ENCODE measurements at regions not wholly inside any gene's neighbourhood (a gene's known extent, or its start where the extent isn't known, plus 50 kb on each side); places are given as distances from the start of the nearest gene placed in this dataset.
"Not testable (repeated sequence)": the region's sequence is repeated elsewhere in the genome, so short reads cannot be mapped to it uniquely, and the experiment has no call there.

DNA sequence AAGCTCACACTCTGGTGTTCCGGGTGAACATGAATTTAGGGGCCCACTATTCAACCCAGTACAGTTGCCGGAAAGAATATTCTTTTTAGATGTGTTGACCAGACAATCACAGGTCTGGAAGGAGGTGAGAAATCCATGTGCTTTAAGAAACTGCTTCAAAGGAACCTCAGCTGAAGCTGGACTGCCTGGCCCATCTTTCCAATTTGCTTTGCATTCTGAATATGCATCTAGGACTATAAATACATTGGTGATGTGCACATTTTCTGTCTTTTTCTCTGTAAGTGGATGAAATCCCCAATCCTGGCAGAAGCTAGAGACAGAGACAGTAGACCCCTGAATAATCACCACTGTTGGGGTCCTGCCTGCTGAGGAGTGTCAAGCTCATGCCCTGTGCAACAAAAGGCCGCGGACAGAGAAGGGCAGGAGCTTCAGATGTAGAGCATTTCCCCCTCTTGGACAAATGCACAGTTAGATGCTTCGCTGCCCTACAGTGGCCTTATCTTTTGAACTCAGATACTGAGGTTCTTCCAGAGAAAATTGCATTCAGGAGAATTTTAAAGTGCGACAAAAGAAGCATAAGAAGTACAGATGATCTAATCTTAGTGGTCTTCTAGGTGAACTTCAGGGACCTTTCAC lies 368.3 kb downstream of the SFMBT2 start:
- Histone ChIP-seq H3K4me3 (ENCODE audit: low read length) (no peak overlapping the region), H3K4me1 (ENCODE audit: control insufficient read depth, insufficient read depth, low read length) (no peaks in the 10 kb centered on the region), H3K9me3 (ENCODE audit: control insufficient read depth, low read depth, low read length) (no peaks in the 10 kb centered on the region), H3K36me3 (ENCODE audit: control insufficient read depth, insufficient read depth, low read length) (no peaks in the 10 kb centered on the region), H3K27ac (ENCODE audit: low read length) (no peak overlapping the region), H3K27me3 (ENCODE audit: control insufficient read depth, insufficient read depth, low read length) (no peaks in the 10 kb centered on the region)
- no CpG with 5 or more reads among the region's 6 CpGs for WGBS (ENCODE audit: insufficient coverage, low lambda C conversion rate)
- DNase-seq: no peak

GRCh38 chr10:7042000-7042399 lies 368.8 kb downstream of the SFMBT2 start:
- Histone ChIP-seq H3K4me1 (ENCODE audit: control insufficient read depth, insufficient read depth, low read length) (no peaks in the 10 kb centered on the region), H3K36me3 (ENCODE audit: control insufficient read depth, insufficient read depth, low read length) (no peaks in the 10 kb centered on the region), H3K4me3 (ENCODE audit: low read length) (no peak overlapping the region), H3K27ac (ENCODE audit: low read length) (no peak overlapping the region), H3K27me3 (ENCODE audit: control insufficient read depth, insufficient read depth, low read length) (no peaks in the 10 kb centered on the region), H3K9me3 (ENCODE audit: control insufficient read depth, low read depth, low read length) (no peaks in the 10 kb centered on the region)
- WGBS (ENCODE audit: insufficient coverage, low lambda C conversion rate): no CpG with 5 or more reads among the region's 4 CpGs
- DNase-seq: no peak

DNA sequence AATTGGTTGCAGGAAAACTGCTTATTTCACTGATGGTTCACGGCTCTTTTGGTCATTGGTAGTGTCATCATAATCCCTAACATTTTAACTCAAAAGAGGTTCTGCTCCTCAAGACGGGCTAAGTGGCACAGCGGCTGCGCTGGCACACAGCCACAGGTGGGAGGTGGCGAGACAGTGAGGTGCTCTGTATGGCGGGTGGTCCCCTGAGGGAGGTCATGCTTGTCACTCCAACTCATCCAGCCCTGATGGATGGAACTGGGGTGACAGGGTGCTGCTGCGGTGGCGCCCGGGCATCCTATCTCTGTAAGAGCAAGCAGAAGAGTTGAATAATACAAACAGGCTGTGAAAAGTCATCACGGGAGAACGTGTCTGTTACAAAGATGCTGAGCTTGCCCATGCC lies 370.2 kb downstream of the SFMBT2 start:
- Histone ChIP-seq H3K4me3 (ENCODE audit: low read length) (no peak overlapping the region), H3K36me3 (ENCODE audit: control insufficient read depth, insufficient read depth, low read length) (no peaks in the 10 kb centered on the region), H3K27me3 (ENCODE audit: control insufficient read depth, insufficient read depth, low read length) (no peaks in the 10 kb centered on the region), H3K27ac (ENCODE audit: low read length) (no peak overlapping the region), H3K4me1 (ENCODE audit: control insufficient read depth, insufficient read depth, low read length) (no peaks in the 10 kb centered on the region), H3K9me3 (ENCODE audit: control insufficient read depth, low read depth, low read length) (no peaks in the 10 kb centered on the region)
- DNase-seq: no peak
- no CpG with 5 or more reads among the region's 11 CpGs for WGBS (ENCODE audit: insufficient coverage, low lambda C conversion rate)

DNA sequence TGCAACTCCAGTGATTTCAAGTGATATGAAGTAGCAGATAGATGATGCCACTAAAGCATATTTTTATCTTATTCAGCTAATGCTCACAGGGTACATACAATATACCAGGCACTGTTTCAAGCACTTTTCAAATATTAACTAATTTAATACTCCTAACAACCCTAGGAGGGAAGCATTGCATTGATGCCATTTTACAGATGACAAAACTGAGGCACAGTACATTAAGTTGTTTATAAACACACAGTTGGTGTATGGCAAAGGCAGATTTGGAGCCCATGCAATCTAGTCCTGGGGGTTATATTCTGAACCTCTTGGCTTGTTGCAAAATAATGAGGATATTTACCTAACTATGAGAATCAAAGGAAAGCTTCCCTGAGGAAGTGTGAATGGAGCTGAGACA lies 371.0 kb downstream of the SFMBT2 start:
- Histone ChIP-seq H3K36me3 (ENCODE audit: control insufficient read depth, insufficient read depth, low read length) (no peaks in the 10 kb centered on the region), H3K27ac (ENCODE audit: low read length) (no peak overlapping the region), H3K9me3 (ENCODE audit: control insufficient read depth, low read depth, low read length) (no peaks in the 10 kb centered on the region), H3K4me3 (ENCODE audit: low read length) (no peak overlapping the region), H3K27me3 (ENCODE audit: control insufficient read depth, insufficient read depth, low read length) (no peaks in the 10 kb centered on the region), H3K4me1 (ENCODE audit: control insufficient read depth, insufficient read depth, low read length) (no peaks in the 10 kb centered on the region)
- DNase-seq: no peak

GRCh38 chr10:7038416-7038815 lies 372.4 kb downstream of the SFMBT2 start:
- no peak for DNase-seq
- Histone ChIP-seq H3K4me3 (ENCODE audit: low read length) (no peak overlapping the region), H3K27me3 (ENCODE audit: control insufficient read depth, insufficient read depth, low read length) (no peaks in the 10 kb centered on the region), H3K9me3 (ENCODE audit: control insufficient read depth, low read depth, low read length) (no peaks in the 10 kb centered on the region), H3K27ac (ENCODE audit: low read length) (no peak overlapping the region), H3K4me1 (ENCODE audit: control insufficient read depth, insufficient read depth, low read length) (no peaks in the 10 kb centered on the region), H3K36me3 (ENCODE audit: control insufficient read depth, insufficient read depth, low read length) (no peaks in the 10 kb centered on the region)
- WGBS (ENCODE audit: insufficient coverage, low lambda C conversion rate): 100% methylated on average over 1 of the region's 1 CpG

GRCh38 chr10:7037434-7037833 lies 373.4 kb downstream of the SFMBT2 start:
- not testable (repeated sequence) for H3K27me3 ChIP-seq (ENCODE audit: control insufficient read depth, insufficient read depth, low read length); H3K27ac ChIP-seq (ENCODE audit: low read length); H3K4me1 ChIP-seq (ENCODE audit: control insufficient read depth, insufficient read depth, low read length); DNase-seq; H3K9me3 ChIP-seq (ENCODE audit: control insufficient read depth, low read depth, low read length); H3K4me3 ChIP-seq (ENCODE audit: low read length); H3K36me3 ChIP-seq (ENCODE audit: control insufficient read depth, insufficient read depth, low read length)
- no CpG with 5 or more reads among the region's 2 CpGs for WGBS (ENCODE audit: insufficient coverage, low lambda C conversion rate)

- WGBS (ENCODE audit: insufficient coverage, low lambda C conversion rate): no CpG with 5 or more reads among the region's 2 CpGs
- no peaks in the 10 kb centered on the region for H3K4me1 ChIP-seq (ENCODE audit: control insufficient read depth, insufficient read depth, low read length)
- H3K4me3 ChIP-seq (ENCODE audit: low read length): no peak overlapping the region
- H3K9me3 ChIP-seq (ENCODE audit: control insufficient read depth, low read depth, low read length): no peaks in the 10 kb centered on the region
- no peaks in the 10 kb centered on the region for H3K27me3 ChIP-seq (ENCODE audit: control insufficient read depth, insufficient read depth, low read length)
- no peaks in the 10 kb centered on the region for H3K36me3 ChIP-seq (ENCODE audit: control insufficient read depth, insufficient read depth, low read length)
- no peak for DNase-seq
- H3K27ac ChIP-seq (ENCODE audit: low read length): no peak overlapping the region
These were observed 373.9 kb downstream of the SFMBT2 start for GRCh38 chr10:7036951-7037350.

DNA sequence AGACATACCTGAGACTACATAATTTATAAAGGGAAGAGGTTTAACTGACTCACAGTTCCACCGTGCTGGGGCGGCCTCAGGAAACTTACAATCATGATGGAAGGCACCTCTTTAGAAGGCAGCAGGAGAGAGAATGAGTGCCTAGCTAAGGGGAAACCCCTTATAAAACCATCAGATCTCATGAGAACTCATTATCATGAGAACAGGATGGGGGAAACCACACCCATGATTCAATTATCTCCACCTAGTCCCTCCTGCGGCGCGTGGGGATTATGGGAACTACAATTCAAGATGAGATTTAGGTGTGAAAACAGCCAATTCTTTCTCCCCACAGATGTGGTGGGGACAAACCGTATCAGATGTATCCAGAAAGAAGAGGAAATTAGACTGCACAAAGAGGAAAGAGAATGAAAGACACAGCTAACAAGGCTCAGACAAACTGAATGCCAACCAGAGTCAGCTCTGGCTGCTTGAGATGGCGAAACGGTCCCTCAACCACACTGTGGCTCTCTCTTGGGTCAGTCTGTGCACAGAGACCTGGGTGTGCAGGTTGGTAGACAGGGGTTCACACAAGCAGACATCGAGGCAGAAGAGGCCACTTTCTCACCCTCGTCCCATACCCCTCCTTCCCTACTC lies 375.6 kb downstream of the SFMBT2 start:
- Histone ChIP-seq H3K9me3 (ENCODE audit: control insufficient read depth, low read depth, low read length) (no peaks in the 10 kb centered on the region), H3K4me3 (ENCODE audit: low read length) (no peak overlapping the region), H3K27me3 (ENCODE audit: control insufficient read depth, insufficient read depth, low read length) (no peaks in the 10 kb centered on the region), H3K36me3 (ENCODE audit: control insufficient read depth, insufficient read depth, low read length) (no peaks in the 10 kb centered on the region), H3K27ac (ENCODE audit: low read length) (no peak overlapping the region), H3K4me1 (ENCODE audit: control insufficient read depth, insufficient read depth, low read length) (no peaks in the 10 kb centered on the region)
- 80% methylated on average over 2 of the region's 10 CpGs for WGBS (ENCODE audit: insufficient coverage, low lambda C conversion rate)
- no peak for DNase-seq

GRCh38 chr10:7033031-7033430 lies 377.8 kb downstream of the SFMBT2 start:
- WGBS (ENCODE audit: insufficient coverage, low lambda C conversion rate): no CpG with 5 or more reads among the region's 1 CpG
- H3K9me3 ChIP-seq (ENCODE audit: control insufficient read depth, low read depth, low read length): no peaks in the 10 kb centered on the region
- no peak for DNase-seq

DNA sequence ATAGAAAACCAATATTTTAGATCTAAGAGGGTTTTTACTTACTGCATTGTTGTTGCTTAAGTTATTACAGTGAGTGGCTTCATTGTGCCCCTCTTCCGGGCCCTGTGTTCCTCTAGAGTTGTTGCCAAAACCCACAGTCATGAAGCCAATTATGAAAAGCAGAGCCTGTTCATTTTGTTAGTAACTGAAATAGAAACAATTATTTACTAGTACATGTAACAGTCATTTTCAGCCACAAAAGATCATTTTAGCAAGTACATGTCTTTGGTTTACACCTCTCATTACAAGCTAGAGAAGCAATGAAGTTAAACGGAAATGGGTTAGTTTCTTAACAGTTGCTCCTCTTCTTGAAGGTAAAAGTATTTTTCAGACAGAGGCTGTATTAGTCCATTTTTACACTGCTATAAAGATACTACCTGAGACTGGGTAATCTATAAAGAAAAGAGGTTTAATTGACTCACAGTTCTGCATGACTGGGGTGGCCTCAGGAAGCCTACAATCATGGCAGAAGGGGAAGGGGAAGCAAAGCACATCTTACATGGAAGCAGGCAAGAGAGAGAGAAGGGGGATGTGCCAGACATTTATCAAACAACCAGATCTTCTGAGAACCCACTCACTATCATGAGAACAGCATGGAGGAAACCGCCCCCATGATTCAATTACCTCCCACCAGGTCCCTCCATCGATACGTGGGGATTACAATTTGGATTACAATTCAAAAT lies 380.5 kb downstream of the SFMBT2 start:
- no peak for DNase-seq
- no peaks in the 10 kb centered on the region for H3K9me3 ChIP-seq (ENCODE audit: control insufficient read depth, low read depth, low read length)
- WGBS (ENCODE audit: insufficient coverage, low lambda C conversion rate): no CpG with 5 or more reads among the region's 5 CpGs
- H3K4me1 ChIP-seq (ENCODE audit: control insufficient read depth, insufficient read depth, low read length): no peaks in the 10 kb centered on the region
- no peak overlapping the region for H3K27ac ChIP-seq (ENCODE audit: low read length)
- H3K4me3 ChIP-seq (ENCODE audit: low read length): no peak overlapping the region
- H3K36me3 ChIP-seq (ENCODE audit: control insufficient read depth, insufficient read depth, low read length): no peaks in the 10 kb centered on the region
- no peaks in the 10 kb centered on the region for H3K27me3 ChIP-seq (ENCODE audit: control insufficient read depth, insufficient read depth, low read length)

More at GRCh38 chr10:7033031-7033430, 377.8 kb downstream of the SFMBT2 start:
- H3K36me3 ChIP-seq (ENCODE audit: control insufficient read depth, insufficient read depth, low read length): no peaks in the 10 kb centered on the region
- H3K27ac ChIP-seq (ENCODE audit: low read length): no peak overlapping the region
- H3K27me3 ChIP-seq (ENCODE audit: control insufficient read depth, insufficient read depth, low read length): no peaks in the 10 kb centered on the region
- no peak overlapping the region for H3K4me3 ChIP-seq (ENCODE audit: low read length)
- H3K4me1 ChIP-seq (ENCODE audit: control insufficient read depth, insufficient read depth, low read length): no peaks in the 10 kb centered on the region
